ENCODE measurements at regions not wholly inside any gene's neighbourhood (a gene's known extent, or its start where the extent isn't known, plus 50 kb on each side); places are given as distances from the start of the nearest gene placed in this dataset.
A peak's percentile ranks its signal among the peaks of the same experiment; 100 is the strongest.

- DNase-seq: no peak
- ATAC-seq: no peak
- 50 to 64% (median 51%) methylated on average over 1 of the region's 1 CpG for WGBS, 4 donors
- Histone ChIP-seq H3K27ac (peak overlapping the region in 3 of 12 donors; percentile 80 to 88 (median 86)), H3K27me3 (no peaks in the 10 kb centered on the region), H3K4me1 (peaks cover 0 to 45% (median 3%) of the 10 kb centered on the region in 12 donors), H3K4me3 (no peak overlapping the region), H3K9me3 (no peaks in the 10 kb centered on the region), H3K36me3 (no peaks in the 10 kb centered on the region)
- intact Hi-C loops (cut with DNase I): loop anchor here in 1 of 10 donors (10.0 kb wide), 1 partner anchor 88 kb away; no protein-coding TSS in a partner anchor
- TF ChIP-seq POLR2A (IDR thresholded peaks at IDR 0.05) (no peak), CTCF (IDR thresholded peaks at IDR 0.05) (no peak)
Measured at GRCh38 chr3:150256318-150256717, 151.8 kb upstream of the TSC22D2 start.

GRCh38 chr3:150255826-150256225 is 152.3 kb upstream of the TSC22D2 start:
- Histone ChIP-seq H3K27me3 (no peaks in the 10 kb centered on the region), H3K4me1 (peaks cover 0 to 50% (median 5%) of the 10 kb centered on the region in 12 donors), H3K27ac (peak overlapping the region in 9 of 12 donors; percentile 74 to 90 (median 83)), H3K36me3 (no peaks in the 10 kb centered on the region), H3K4me3 (no peak overlapping the region), H3K9me3 (no peaks in the 10 kb centered on the region)
- no peak for TF ChIP-seq CTCF (IDR thresholded peaks at IDR 0.05)
- TF ChIP-seq POLR2A (IDR thresholded peaks at IDR 0.05): no peak
- DNase-seq: no peak
- no peak for ATAC-seq
- intact Hi-C loops (cut with DNase I): loop anchor here in 3 of 10 donors (2.0 to 10.0 kb wide), 3 partner anchors 17 to 93 kb away; no protein-coding TSS in a partner anchor

GRCh38 chr3:150255413-150255812 is 152.7 kb upstream of the TSC22D2 start:
- peak; percentile 66 to 87 (median 71) for DNase-seq
- no peak overlapping the region for H3K4me3 ChIP-seq
- intact Hi-C loops (cut with DNase I): loop anchor here in 3 of 10 donors (2.0 to 10.0 kb wide), 3 partner anchors 17 to 93 kb away; no protein-coding TSS in a partner anchor

GRCh38 chr3:150254309-150254708 is 153.8 kb upstream of the TSC22D2 start:
- DNase-seq (peak in 3 of 5 donors; percentile 34 to 44 (median 43)), ATAC-seq (peak; percentile 73 to 90 (median 88))
- H3K4me3 ChIP-seq: no peak overlapping the region
- WGBS, 4 donors: 60 to 79% (median 72%) methylated on average over 4 of the region's 4 CpGs
- no peak for TF ChIP-seq CTCF (IDR thresholded peaks at IDR 0.05)
- no peak for TF ChIP-seq POLR2A (IDR thresholded peaks at IDR 0.05)
- intact Hi-C loops (cut with DNase I): loop anchor here in 3 of 10 donors (2.0 to 10.0 kb wide), 3 partner anchors 16 to 94 kb away; no protein-coding TSS in a partner anchor
- H3K36me3 ChIP-seq: no peaks in the 10 kb centered on the region
- peak overlapping the region; percentile 45 to 90 (median 83) for H3K27ac ChIP-seq
- H3K27me3 ChIP-seq: no peaks in the 10 kb centered on the region
- H3K9me3 ChIP-seq: no peaks in the 10 kb centered on the region
- peaks cover 0 to 50% (median 5%) of the 10 kb centered on the region in 12 donors for H3K4me1 ChIP-seq

More at GRCh38 chr3:150255413-150255812, 152.7 kb upstream of the TSC22D2 start:
- 41 to 52% (median 48%) methylated on average over 3 of the region's 3 CpGs for WGBS, 4 donors
- Histone ChIP-seq H3K36me3 (no peaks in the 10 kb centered on the region), H3K27ac (peak overlapping the region; percentile 45 to 90 (median 83)), H3K27me3 (no peaks in the 10 kb centered on the region), H3K4me1 (peaks cover 0 to 50% (median 5%) of the 10 kb centered on the region in 12 donors), H3K9me3 (no peaks in the 10 kb centered on the region)
- ATAC-seq: peak; percentile 91 to 96 (median 94)
- no peak for TF ChIP-seq POLR2A (IDR thresholded peaks at IDR 0.05)
- no peak for TF ChIP-seq CTCF (IDR thresholded peaks at IDR 0.05)
